ENCODE measurements at regions not wholly inside any gene's neighbourhood (a gene's known extent, or its start where the extent isn't known, plus 50 kb on each side); places are given as distances from the start of the nearest gene placed in this dataset.
A peak's percentile ranks its signal among the peaks of the same experiment; 100 is the strongest.
"Not testable (repeated sequence)": the region's sequence is repeated elsewhere in the genome, so short reads cannot be mapped to it uniquely, and the experiment has no call there.

DNA sequence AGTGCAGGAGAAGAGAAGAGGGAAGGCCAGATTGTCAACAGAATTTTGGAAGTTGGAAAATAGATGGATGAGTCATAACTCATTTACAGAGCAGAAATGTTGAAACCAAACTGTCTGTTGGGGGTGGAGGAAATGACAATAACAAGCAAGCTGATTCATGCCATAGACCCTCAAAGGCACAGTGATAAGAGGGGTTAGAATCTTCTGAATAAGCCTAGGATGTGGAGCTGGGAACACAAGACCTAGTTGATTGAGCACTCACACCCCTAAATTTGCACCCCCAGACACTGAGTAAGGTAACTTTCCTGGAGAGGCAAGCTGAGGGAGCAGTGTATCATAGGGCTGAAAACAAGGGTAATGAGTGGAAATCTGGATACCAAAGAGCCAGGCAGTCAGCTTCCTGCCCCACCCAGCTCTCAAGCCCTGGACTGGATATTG is 141.4 kb downstream of the SCG2 start:
- DNase-seq (ENCODE audit: low read depth, low spot score) = no peak

GRCh38 chr2:223464071-223464470 is 138.1 kb downstream of the SCG2 start:
- in situ Hi-C loops (cut with HindIII; ENCODE audit: low pct_unique_long_range_greater_than_20kb, low sequenced_read_pairs) = no loop called here
- no peak for DNase-seq (ENCODE audit: low read depth, low spot score)

More for the DNA sequence above, 141.4 kb downstream of the SCG2 start:
- in situ Hi-C loops (cut with HindIII; ENCODE audit: low pct_unique_long_range_greater_than_20kb, low sequenced_read_pairs) = no loop called here

DNA sequence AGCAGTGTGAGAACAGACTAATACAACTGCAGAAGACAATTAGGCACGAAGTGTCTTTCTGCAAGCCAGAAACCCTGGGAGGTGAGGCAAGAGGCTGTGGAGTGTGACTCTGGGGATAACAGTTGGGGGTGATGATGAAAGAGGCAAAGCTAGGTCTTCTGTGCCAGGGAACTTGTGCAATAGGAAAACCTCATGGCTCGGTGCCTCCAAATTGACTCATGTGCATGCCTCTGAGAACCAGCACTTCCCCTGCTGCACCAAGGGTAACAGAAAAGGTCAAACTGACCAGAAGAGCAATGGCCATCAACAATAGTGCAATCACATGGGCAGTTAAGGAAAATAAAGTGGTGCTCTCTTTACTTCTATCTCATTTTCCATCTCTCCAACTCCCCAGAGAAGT is 136.4 kb downstream of the SCG2 start:
- DNase-seq (ENCODE audit: low read depth, low spot score) = peak; percentile 60
- in situ Hi-C loops (cut with HindIII; ENCODE audit: low pct_unique_long_range_greater_than_20kb, low sequenced_read_pairs) = no loop called here

GRCh38 chr2:223467196-223467595 is 135.0 kb downstream of the SCG2 start:
- DNase-seq (ENCODE audit: low read depth, low spot score) = no peak
- in situ Hi-C loops (cut with HindIII; ENCODE audit: low pct_unique_long_range_greater_than_20kb, low sequenced_read_pairs) = no loop called here

GRCh38 chr2:223469270-223470046 is 132.7 kb downstream of the SCG2 start:
- in situ Hi-C loops (cut with HindIII; ENCODE audit: low pct_unique_long_range_greater_than_20kb, low sequenced_read_pairs) = no loop called here
- peak; percentile 91 for DNase-seq (ENCODE audit: low read depth, low spot score)

DNA sequence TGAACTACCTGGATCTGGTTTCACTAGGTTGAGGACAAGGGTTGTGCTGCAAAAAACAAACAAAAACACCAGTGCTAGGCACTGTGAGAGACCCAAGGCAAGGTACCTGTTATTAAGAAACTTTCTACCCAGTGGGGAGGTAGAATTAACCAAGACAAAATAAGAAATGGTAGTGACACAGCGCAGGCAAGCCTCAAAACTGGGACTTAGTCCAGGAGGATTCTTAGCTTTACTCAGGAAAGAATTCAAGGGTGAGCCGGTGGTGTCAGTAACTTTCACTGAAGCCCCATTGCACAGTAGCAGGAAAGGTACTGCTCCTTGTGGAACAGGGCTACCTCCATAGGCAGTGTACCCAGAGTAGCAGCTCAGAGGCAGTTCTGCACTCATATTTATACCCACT is 131.6 kb downstream of the SCG2 start:
- DNase-seq (ENCODE audit: low read depth, low spot score) = no peak
- in situ Hi-C loops (cut with HindIII; ENCODE audit: low pct_unique_long_range_greater_than_20kb, low sequenced_read_pairs) = no loop called here

DNA sequence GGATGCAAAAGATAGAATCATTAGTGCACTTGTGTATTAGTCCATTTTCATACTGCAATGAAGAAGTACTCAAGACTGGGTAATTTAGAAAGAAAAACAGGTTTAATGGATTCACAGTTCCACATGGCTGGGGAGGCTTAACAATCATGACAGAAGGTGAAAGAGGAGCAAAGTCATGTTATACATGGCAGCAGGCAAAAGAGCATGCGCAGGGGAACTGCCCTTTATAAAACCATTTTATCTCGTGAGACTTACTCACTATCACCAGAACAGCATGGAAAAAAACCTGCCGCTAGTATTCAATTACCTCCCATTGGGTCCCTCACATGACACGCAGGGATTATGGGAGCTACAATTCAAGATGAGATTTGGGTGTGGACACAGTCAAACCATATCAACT is 129.4 kb downstream of the SCG2 start:
- in situ Hi-C loops (cut with HindIII; ENCODE audit: low pct_unique_long_range_greater_than_20kb, low sequenced_read_pairs) = no loop called here
- no peak for DNase-seq (ENCODE audit: low read depth, low spot score)

DNA sequence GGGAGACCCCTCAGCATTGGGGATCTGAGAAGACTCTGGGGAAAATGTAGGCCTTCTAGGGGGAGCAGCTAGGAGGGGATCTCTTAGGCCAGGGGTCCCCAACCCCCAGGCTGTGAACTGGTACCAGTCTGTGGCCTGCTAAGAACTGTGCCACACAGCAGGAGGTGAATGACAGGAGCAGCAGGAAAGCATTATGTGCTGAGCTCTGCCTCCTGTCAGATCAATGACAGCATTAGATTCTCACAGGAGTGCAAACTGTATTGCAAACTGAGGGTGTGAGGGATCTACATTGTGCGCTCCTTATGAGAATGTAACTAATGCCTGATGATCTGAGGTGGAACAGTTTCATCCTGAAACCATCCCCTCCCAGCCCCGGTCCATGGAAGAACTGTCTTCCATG is 127.3 kb downstream of the SCG2 start:
- in situ Hi-C loops (cut with HindIII; ENCODE audit: low pct_unique_long_range_greater_than_20kb, low sequenced_read_pairs) = no loop called here

DNA sequence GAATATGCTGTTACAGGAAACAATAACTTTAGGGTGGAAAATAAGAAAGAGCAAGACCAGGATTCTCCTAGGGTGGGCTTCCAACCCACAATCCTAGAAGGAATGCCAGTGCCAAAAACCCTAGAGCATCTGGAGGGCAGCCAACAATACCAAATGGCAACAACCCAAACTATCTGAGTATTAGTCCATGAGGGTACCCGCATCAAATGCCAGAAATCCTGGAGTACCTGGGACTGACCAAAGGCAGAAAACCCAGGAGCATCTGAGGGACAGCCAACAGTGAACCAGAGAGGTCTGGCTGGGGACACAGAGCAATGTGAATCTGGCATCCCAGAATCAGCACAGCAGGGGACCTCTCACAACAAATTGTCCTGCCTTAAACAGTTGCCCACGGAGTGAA is 126.3 kb downstream of the SCG2 start:
- no peak for DNase-seq (ENCODE audit: low read depth, low spot score)
- in situ Hi-C loops (cut with HindIII; ENCODE audit: low pct_unique_long_range_greater_than_20kb, low sequenced_read_pairs) = no loop called here

More for the DNA sequence above, 127.3 kb downstream of the SCG2 start:
- DNase-seq (ENCODE audit: low read depth, low spot score) = no peak

DNA sequence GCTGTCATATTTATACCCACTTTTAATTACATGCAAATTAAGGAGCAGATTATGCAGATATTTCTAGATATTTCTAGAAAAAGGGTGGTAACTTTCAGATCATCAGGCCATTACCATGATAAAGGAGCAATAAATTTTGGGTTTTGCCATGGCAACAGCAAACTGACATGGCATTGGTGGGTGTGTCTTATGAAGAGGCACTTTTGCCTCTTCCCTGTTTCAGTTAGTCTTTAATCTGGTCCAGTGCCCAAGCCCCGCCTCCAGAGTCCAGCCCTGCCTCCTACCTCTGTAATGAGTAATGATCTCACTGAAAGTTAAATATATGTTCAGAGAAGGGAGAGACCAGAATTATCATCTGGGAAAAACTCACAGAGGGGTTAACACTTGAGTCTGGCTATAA is 124.8 kb downstream of the SCG2 start:
- DNase-seq (ENCODE audit: low read depth, low spot score) = no peak
- in situ Hi-C loops (cut with HindIII; ENCODE audit: low pct_unique_long_range_greater_than_20kb, low sequenced_read_pairs) = no loop called here

GRCh38 chr2:223481486-223481885 is 120.7 kb downstream of the SCG2 start:
- no peak for DNase-seq (ENCODE audit: low read depth, low spot score)
- in situ Hi-C loops (cut with HindIII; ENCODE audit: low pct_unique_long_range_greater_than_20kb, low sequenced_read_pairs) = no loop called here

DNA sequence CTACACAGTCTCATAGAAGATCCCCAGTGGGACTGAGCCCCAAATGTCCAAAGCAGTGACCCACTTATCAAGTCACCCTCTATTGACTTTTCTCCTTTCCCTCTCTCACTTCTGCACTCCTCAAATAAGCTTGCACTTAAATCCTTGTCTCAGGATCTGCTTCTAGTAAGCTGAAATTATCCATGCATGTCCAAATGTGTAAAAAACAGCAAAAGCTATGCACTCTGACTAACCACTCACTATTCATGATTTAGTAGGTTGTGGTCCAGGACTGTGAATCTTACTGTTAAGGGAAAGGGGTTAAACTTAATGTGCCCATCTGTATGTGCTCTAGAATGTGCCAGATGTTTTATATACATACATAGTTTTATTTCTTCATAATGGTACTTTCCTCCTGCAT is 115.4 kb downstream of the SCG2 start:
- DNase-seq (ENCODE audit: low read depth, low spot score) = no peak

GRCh38 chr2:223487214-223487846 is 114.8 kb downstream of the SCG2 start:
- no peak for DNase-seq (ENCODE audit: low read depth, low spot score)
- in situ Hi-C loops (cut with HindIII; ENCODE audit: low pct_unique_long_range_greater_than_20kb, low sequenced_read_pairs) = no loop called here

More for the DNA sequence above, 115.4 kb downstream of the SCG2 start:
- in situ Hi-C loops (cut with HindIII; ENCODE audit: low pct_unique_long_range_greater_than_20kb, low sequenced_read_pairs) = no loop called here

- DNase-seq (ENCODE audit: low read depth, low spot score) = no peak
- in situ Hi-C loops (cut with HindIII; ENCODE audit: low pct_unique_long_range_greater_than_20kb, low sequenced_read_pairs) = no loop called here
Measured at GRCh38 chr2:223488814-223489213, 113.3 kb downstream of the SCG2 start.

DNA sequence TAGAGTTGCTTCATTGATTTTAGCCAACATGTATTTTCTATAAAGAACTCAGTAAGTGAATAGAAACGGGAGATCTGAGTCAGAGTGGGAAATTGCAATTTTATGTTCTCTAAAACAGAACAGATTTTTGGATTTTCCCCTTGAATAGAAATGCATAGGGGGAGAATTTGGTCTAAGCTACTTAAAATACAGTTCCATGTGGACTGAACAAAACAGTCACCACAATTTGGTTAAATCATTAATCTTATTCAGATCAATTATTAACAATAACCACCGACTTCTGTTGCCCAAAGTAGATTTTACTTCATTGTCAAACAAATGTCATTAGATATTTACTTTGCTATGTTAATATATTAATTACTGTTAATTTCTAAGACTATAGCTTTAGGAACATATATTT is 107.7 kb downstream of the SCG2 start:
- in situ Hi-C loops (cut with HindIII; ENCODE audit: low pct_unique_long_range_greater_than_20kb, low sequenced_read_pairs) = no loop called here

GRCh38 chr2:223494942-223495341 is 107.2 kb downstream of the SCG2 start:
- in situ Hi-C loops (cut with HindIII; ENCODE audit: low pct_unique_long_range_greater_than_20kb, low sequenced_read_pairs) = no loop called here
- no peak for DNase-seq (ENCODE audit: low read depth, low spot score)

More for the DNA sequence above, 107.7 kb downstream of the SCG2 start:
- no peak for DNase-seq (ENCODE audit: low read depth, low spot score)

DNA sequence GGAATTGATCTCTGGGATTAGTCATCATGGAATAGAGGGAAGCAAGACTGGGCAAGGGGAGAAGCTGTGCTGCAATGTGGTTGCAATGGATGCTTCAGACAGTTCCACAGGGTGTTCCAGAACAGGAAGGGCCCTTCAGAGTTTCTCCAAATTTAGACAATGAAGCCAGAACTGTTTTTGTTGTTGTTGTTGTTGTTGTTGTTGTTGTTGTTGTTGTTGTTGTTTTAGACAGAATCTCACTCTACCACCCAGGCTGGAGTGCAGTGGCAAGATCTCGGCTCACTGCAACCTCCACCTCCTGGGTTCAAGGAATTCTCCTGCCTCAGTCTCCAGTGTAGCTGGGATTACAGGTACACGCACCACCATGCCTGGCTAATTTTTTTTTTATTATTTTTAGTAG is 105.3 kb downstream of the SCG2 start:
- DNase-seq (ENCODE audit: low read depth, low spot score); in situ Hi-C loops (cut with HindIII; ENCODE audit: low pct_unique_long_range_greater_than_20kb, low sequenced_read_pairs): not testable (repeated sequence)

- in situ Hi-C loops (cut with HindIII; ENCODE audit: low pct_unique_long_range_greater_than_20kb, low sequenced_read_pairs) = no loop called here
- no peak for DNase-seq (ENCODE audit: low read depth, low spot score)
Measured at GRCh38 chr2:223500709-223501108, 101.5 kb downstream of the SCG2 start.

- in situ Hi-C loops (cut with HindIII; ENCODE audit: low pct_unique_long_range_greater_than_20kb, low sequenced_read_pairs) = no loop called here
- DNase-seq (ENCODE audit: low read depth, low spot score) = no peak
Measured at GRCh38 chr2:223501641-223502040, 100.5 kb downstream of the SCG2 start.

Measured in SK-MEL-5 (cell line).